ENCODE measurements at regions not wholly inside any gene's neighbourhood (a gene's known extent, or its start where the extent isn't known, plus 50 kb on each side); places are given as distances from the start of the nearest gene placed in this dataset.

DNA sequence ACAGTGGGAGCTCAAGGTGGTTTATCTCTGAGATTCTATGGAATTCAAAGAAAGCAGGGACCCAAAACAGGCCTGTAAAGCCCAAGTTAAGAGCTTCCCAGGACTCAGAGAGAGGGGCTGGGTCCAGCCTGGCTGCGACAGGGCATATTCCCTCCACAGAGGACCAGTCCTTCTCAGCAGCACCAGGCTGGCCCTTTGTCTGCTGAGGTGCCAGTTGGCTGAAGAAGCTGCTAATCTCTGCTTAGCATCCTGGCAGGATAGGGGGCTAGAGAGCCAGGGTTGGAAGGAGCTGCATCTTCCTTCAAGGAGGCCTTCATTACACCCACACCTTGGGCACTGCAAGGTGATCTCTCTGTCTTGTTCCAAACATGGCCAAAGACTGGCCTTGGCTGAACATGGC is 68.3 kb upstream of the TUNAR start:
- WGBS, 2 experiments (ENCODE audit: extremely low coverage in 1 of 2, insufficient coverage in 1 of 2, insufficient read length in 1 of 2, insufficient replicate concordance in 2 of 2, low coverage in 1 of 2, low lambda C conversion rate in 2 of 2, missing lambda C conversion rate in 1 of 2) = 100% methylated on average over 1 of the region's 1 CpG; no CpG with 5 or more reads in 1 of the 2 experiments
- no peak overlapping the region for H2BK120ac ChIP-seq (replicated peaks; ENCODE audit: low read depth, low read length)
- no peak overlapping the region for H3K4ac ChIP-seq (replicated peaks; ENCODE audit: insufficient read length, low read depth, low read length)
- no peak overlapping the region for H2AK5ac ChIP-seq (ENCODE audit: low read depth, low read length)
- no peak overlapping the region for H3K23ac ChIP-seq (ENCODE audit: insufficient read length)
- POLR2A ChIA-PET (ENCODE audit: partially characterized antibody) = interaction anchor here (0.8 kb wide), 1 partner anchor 88 kb away, joined by 3 read pairs; no protein-coding TSS in a partner anchor
- no peak overlapping the region for H3K4me3 ChIP-seq (ENCODE audit: extremely low read depth in 1 of 4, insufficient read depth in 2 of 4, low read depth in 3 of 4, low read length in 4 of 4)
- peaks cover 3 to 6% of the 10 kb centered on the region in 2 experiments for H3K9me3 ChIP-seq (ENCODE audit: insufficient read depth in 2 of 2, low read depth in 1 of 2, low read length in 1 of 2)
- no peaks in the 10 kb centered on the region for H4K20me1 ChIP-seq (replicated peaks in 1 of 2; ENCODE audit: control insufficient read depth in 1 of 2, insufficient read depth in 2 of 2, low read length in 2 of 2)
- H3K9ac ChIP-seq (replicated peaks in 1 of 4; ENCODE audit: extremely low read depth in 1 of 4, low read depth in 3 of 4, low read length in 3 of 4) = no peak overlapping the region
- no peaks in the 10 kb centered on the region; a peak in 2 of 7 replicates for H3K27me3 ChIP-seq (replicated peaks in 1 of 4; ENCODE audit: control insufficient read depth in 3 of 4, extremely low read depth in 1 of 4, insufficient read depth in 3 of 4, low read length in 3 of 4)
- no peak overlapping the region for H3K14ac ChIP-seq (ENCODE audit: insufficient read length)
- H3K36me3 ChIP-seq (ENCODE audit: control insufficient read depth in 2 of 4, insufficient read depth in 4 of 4, low read length in 3 of 4) = no peaks in the 10 kb centered on the region
- no peak overlapping the region for H2BK15ac ChIP-seq (ENCODE audit: low read length)
- no peak overlapping the region for H4K91ac ChIP-seq (replicated peaks; ENCODE audit: insufficient read length, low read length)
- CTCF ChIA-PET (ENCODE audit: partially characterized antibody) = interaction anchor here (0.6 to 3.4 kb wide), 5 partner anchors 14 to 195 kb away, joined by 3 to 19 read pairs (median 4); no protein-coding TSS in a partner anchor
- no peaks in the 10 kb centered on the region for H3K79me1 ChIP-seq (ENCODE audit: low read depth, low read length)
- no peak overlapping the region for H4K8ac ChIP-seq (ENCODE audit: extremely low read depth, insufficient read depth, low read length)
- no peaks in the 10 kb centered on the region for H3K23me2 ChIP-seq (ENCODE audit: low read depth, low read length)
- H3K79me2 ChIP-seq (ENCODE audit: control insufficient read depth in 1 of 2, insufficient read depth in 2 of 2, low read length in 2 of 2) = no peaks in the 10 kb centered on the region
- no peak overlapping the region for H3K4me2 ChIP-seq (ENCODE audit: insufficient read depth in 1 of 2, low read depth in 2 of 2, low read length in 2 of 2)
- H3K4me1 ChIP-seq (replicated peaks in 1 of 4; ENCODE audit: control insufficient read depth in 3 of 4, insufficient read depth in 4 of 4, low read length in 3 of 4) = no peaks in the 10 kb centered on the region
- FAIRE-seq (no peak), DNase-seq (ENCODE audit: low read depth in 1 of 2, low spot score in 2 of 2) (peak in 1 of 2 experiments; percentile 2)
- H4K5ac ChIP-seq (ENCODE audit: insufficient read length, low read depth, low read length) = no peak overlapping the region
- H2AFZ ChIP-seq (ENCODE audit: low read length) = no peak overlapping the region
- no peak overlapping the region for H3K56ac ChIP-seq (replicated peaks; ENCODE audit: insufficient read length, low read depth, low read length)
- H2BK20ac ChIP-seq (ENCODE audit: low read length) = no peak overlapping the region
- no peak overlapping the region for H2BK12ac ChIP-seq (ENCODE audit: low read depth, low read length)
- no peak overlapping the region for H3K18ac ChIP-seq (ENCODE audit: extremely low read depth, low read length)
- H2BK5ac ChIP-seq (ENCODE audit: low read depth, low read length) = no peak overlapping the region
- no peak overlapping the region for H3K27ac ChIP-seq (ENCODE audit: low read depth, low read length)
- TF ChIP-seq HDAC2 (IDR thresholded peaks at IDR 0.05; ENCODE audit: borderline replicate concordance in 1 of 2, low read depth in 2 of 2, low read length in 2 of 2) = no peak

Data from H1 (cell line).